ENCODE measurements at regions not wholly inside any gene's neighbourhood (a gene's known extent, or its start where the extent isn't known, plus 50 kb on each side); places are given as distances from the start of the nearest gene placed in this dataset.
A peak's percentile ranks its signal among the peaks of the same experiment; 100 is the strongest.
"Not testable (repeated sequence)": the region's sequence is repeated elsewhere in the genome, so short reads cannot be mapped to it uniquely, and the experiment has no call there.

- no peak for DNase-seq
Measured at GRCh38 chr4:156388826-156389225, 435.2 kb upstream of the CTSO start.

- DNase-seq: peak; percentile 44
Measured at GRCh38 chr4:156378033-156378665, 424.5 kb upstream of the CTSO start.

- DNase-seq: no peak
Measured at GRCh38 chr4:156377036-156377710, 423.5 kb upstream of the CTSO start.

GRCh38 chr4:156374894-156375293, 421.2 kb upstream of the CTSO start:
- no peak for DNase-seq

GRCh38 chr4:156374069-156374468, 420.4 kb upstream of the CTSO start:
- DNase-seq: no peak

- DNase-seq: not testable (repeated sequence)
Measured at GRCh38 chr4:156367502-156367901, 413.8 kb upstream of the CTSO start.

- no peak for DNase-seq
Measured at GRCh38 chr4:156362581-156362980, 408.9 kb upstream of the CTSO start.

GRCh38 chr4:156347412-156348075, 393.9 kb upstream of the CTSO start:
- DNase-seq: no peak

- DNase-seq: no peak
Measured at GRCh38 chr4:156346959-156347385, 393.3 kb upstream of the CTSO start.

GRCh38 chr4:156344397-156344796, 390.7 kb upstream of the CTSO start:
- DNase-seq: no peak

GRCh38 chr4:156336511-156336910, 382.8 kb upstream of the CTSO start:
- DNase-seq: no peak

GRCh38 chr4:156335721-156336120, 382.1 kb upstream of the CTSO start:
- DNase-seq: no peak

- DNase-seq: no peak
Measured at GRCh38 chr4:156330436-156331031, 376.9 kb upstream of the CTSO start.

GRCh38 chr4:156329779-156330178, 376.1 kb upstream of the CTSO start:
- DNase-seq: no peak

GRCh38 chr4:156328882-156329281, 375.2 kb upstream of the CTSO start:
- DNase-seq: no peak

GRCh38 chr4:156326246-156326645, 372.6 kb upstream of the CTSO start:
- DNase-seq: no peak

- no peak for DNase-seq
Measured at GRCh38 chr4:156322592-156322991, 368.9 kb upstream of the CTSO start.

GRCh38 chr4:156321203-156321602, 367.5 kb upstream of the CTSO start:
- DNase-seq: no peak

GRCh38 chr4:156313497-156313896, 359.8 kb upstream of the CTSO start:
- no peak for DNase-seq

GRCh38 chr4:156312261-156312847, 358.7 kb upstream of the CTSO start:
- DNase-seq: no peak

GRCh38 chr4:156309031-156309430, 355.4 kb upstream of the CTSO start:
- no peak for DNase-seq

GRCh38 chr4:156303708-156304107, 350.0 kb upstream of the CTSO start:
- no peak for DNase-seq

- peak; percentile 17 for DNase-seq
Measured at GRCh38 chr4:156298230-156298629, 344.6 kb upstream of the CTSO start.
